ENCODE measurements at regions not wholly inside any gene's neighbourhood (a gene's known extent, or its start where the extent isn't known, plus 50 kb on each side); places are given as distances from the start of the nearest gene placed in this dataset.

- no peak for TF ChIP-seq SNAI2 (CRISPR knock-in tag; IDR thresholded peaks at IDR 0.05)
- no peak for TF ChIP-seq PATZ1 (CRISPR knock-in tag; IDR thresholded peaks at IDR 0.05; ENCODE audit: borderline replicate concordance)
- TF ChIP-seq CSDC2 (CRISPR knock-in tag; IDR thresholded peaks at IDR 0.05): no peak
- TF ChIP-seq RARB (CRISPR knock-in tag; IDR thresholded peaks at IDR 0.05): no peak
- no peak for TF ChIP-seq TSHZ2 (CRISPR knock-in tag; IDR thresholded peaks at IDR 0.05)
- TF ChIP-seq TOX (CRISPR knock-in tag; IDR thresholded peaks at IDR 0.05; ENCODE audit: borderline replicate concordance): no peak
- TF ChIP-seq ARNTL (CRISPR knock-in tag; IDR thresholded peaks at IDR 0.05; ENCODE audit: borderline replicate concordance, low read depth): no peak
- TF ChIP-seq ZC3H10 (CRISPR knock-in tag; IDR thresholded peaks at IDR 0.05): no peak
Observed at GRCh38 chr6:167470101-167470835, 145.4 kb downstream of the TTLL2 start.

All from SK-N-SH treated with all-trans-retinoic acid at 6 μM for 48 hours (cell line).